D721Med (cell line): ENCODE measurements at regions not wholly inside any gene's neighbourhood (a gene's known extent, or its start where the extent isn't known, plus 50 kb on each side); places are given as distances from the start of the nearest gene placed in this dataset.

Experiments
- DNase-seq: peaks from one replicate; pipeline ENCODE4 v3.0.0; 2011; ENCODE audit warnings: low spot score; ENCODE audit not compliant: insufficient read length
- FAIRE-seq: peaks from 2 replicates; lab custom pipeline; 2011; peaks lifted over from hg19 to GRCh38; lab: Jason Lieb, UNC
- TF ChIP-seq, protein P1 (sequence below): IDR thresholded peaks from 2 replicates; pipeline ENCODE4 v1.5.1; 2012; ENCODE audit warnings: mild to moderate bottlenecking, control low read depth; ENCODE audit not compliant: insufficient read depth; ENCODE audit errors: missing control alignments

DNA sequence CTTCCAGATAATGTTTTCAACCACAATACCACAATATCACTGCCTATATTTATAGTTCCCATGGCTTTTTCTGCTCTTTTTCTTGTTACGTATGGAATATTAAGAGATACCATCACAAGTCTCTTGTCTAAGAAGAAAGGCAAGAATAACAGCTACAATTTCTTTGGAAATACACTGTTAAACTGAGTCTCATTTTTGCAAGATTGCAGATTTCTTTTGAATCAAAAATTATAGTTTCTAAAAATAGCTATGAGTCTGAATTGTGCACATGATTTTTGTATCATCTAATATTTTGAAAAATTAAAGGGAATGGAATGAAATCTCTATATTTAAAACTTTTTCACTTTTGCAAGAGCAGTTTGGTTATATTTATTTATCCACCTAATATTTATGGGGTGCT lies 1120.8 kb downstream of the EFNB2 start:
- TF ChIP-seq, protein P1, sequence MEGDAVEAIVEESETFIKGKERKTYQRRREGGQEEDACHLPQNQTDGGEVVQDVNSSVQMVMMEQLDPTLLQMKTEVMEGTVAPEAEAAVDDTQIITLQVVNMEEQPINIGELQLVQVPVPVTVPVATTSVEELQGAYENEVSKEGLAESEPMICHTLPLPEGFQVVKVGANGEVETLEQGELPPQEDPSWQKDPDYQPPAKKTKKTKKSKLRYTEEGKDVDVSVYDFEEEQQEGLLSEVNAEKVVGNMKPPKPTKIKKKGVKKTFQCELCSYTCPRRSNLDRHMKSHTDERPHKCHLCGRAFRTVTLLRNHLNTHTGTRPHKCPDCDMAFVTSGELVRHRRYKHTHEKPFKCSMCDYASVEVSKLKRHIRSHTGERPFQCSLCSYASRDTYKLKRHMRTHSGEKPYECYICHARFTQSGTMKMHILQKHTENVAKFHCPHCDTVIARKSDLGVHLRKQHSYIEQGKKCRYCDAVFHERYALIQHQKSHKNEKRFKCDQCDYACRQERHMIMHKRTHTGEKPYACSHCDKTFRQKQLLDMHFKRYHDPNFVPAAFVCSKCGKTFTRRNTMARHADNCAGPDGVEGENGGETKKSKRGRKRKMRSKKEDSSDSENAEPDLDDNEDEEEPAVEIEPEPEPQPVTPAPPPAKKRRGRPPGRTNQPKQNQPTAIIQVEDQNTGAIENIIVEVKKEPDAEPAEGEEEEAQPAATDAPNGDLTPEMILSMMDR = no peak
- FAIRE-seq = no peak
- DNase-seq = no peak

DNA sequence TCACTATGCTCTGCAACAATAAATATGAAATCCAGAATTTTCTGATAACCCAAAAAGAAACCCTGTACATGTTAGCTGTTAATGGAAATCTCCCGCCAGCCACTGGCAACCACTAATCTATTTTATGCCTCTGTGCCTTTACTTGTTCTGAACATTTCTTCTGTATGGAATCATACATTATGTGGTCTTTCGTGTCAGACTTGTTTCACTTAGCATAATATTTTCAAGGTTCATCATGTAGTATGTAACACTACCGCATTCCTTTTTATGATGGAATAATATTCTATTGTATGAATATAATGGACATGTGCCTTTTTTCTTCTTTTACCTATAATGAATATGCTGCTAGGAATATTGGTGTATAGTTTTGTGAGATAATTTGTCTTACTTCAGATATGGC lies 1123.3 kb downstream of the EFNB2 start:
- TF ChIP-seq, protein P1 = no peak
- FAIRE-seq = no peak

GRCh38 chr13:105410602-105411001 lies 1124.9 kb downstream of the EFNB2 start:
- FAIRE-seq = no peak
- DNase-seq = peak; percentile 12
- TF ChIP-seq, protein P1 = peak; percentile 82

More for the DNA sequence above, 1123.3 kb downstream of the EFNB2 start:
- DNase-seq = no peak

DNA sequence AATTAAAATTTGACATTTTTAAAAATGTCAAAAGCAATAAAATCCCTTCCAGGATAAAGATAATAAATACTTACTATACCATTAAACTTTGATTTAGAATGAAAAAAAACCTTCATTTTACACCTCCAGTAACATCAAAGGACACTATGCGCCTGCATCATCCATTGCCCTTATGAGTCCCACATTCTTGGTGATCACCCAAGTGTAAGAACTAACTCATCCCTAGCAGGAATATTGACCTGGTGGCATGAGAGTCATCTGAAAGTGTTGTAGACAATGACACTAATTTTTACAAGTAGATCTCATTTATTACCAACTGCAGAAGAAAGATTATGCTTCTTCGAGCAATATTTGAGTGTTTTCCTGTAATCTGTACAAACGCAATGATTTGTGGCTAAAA lies 1128.9 kb downstream of the EFNB2 start:
- TF ChIP-seq, protein P1 = no peak
- DNase-seq = no peak
- no peak for FAIRE-seq

GRCh38 chr13:105403086-105403485 lies 1132.4 kb downstream of the EFNB2 start:
- DNase-seq = no peak
- no peak for FAIRE-seq
- TF ChIP-seq, protein P1 = no peak

- DNase-seq (no peak), FAIRE-seq (no peak)
- TF ChIP-seq, protein P1 = no peak
Observed at GRCh38 chr13:105395041-105395440, 1140.4 kb downstream of the EFNB2 start.

- FAIRE-seq (no peak), DNase-seq (no peak)
- TF ChIP-seq, protein P1 = no peak
Observed at GRCh38 chr13:105389373-105389772, 1146.1 kb downstream of the EFNB2 start.
